Type B pancreatic cell (in vitro differentiated cells): ENCODE measurements at regions not wholly inside any gene's neighbourhood (a gene's known extent, or its start where the extent isn't known, plus 50 kb on each side); places are given as distances from the start of the nearest gene placed in this dataset.

ENCODE experiments used
- DNase-seq: peaks from one replicate; pipeline ENCODE4 v3.0.0; 2021; ENCODE audit warnings: mixed read lengths; ENCODE audit not compliant: unreplicated experiment; ENCODE audit errors: extremely low spot score
- H3K27ac Mint-ChIP-seq: 2 replicates; pipeline ENCODE4 v1.8.0; 2021; ENCODE audit warnings: mild to moderate bottlenecking, mixed read lengths
- H3K27me3 Mint-ChIP-seq: 2 replicates; pipeline ENCODE4 v1.8.0; 2021; ENCODE audit warnings: mixed read lengths
- H3K36me3 Mint-ChIP-seq: 2 replicates; pipeline ENCODE4 v1.8.0; 2021; ENCODE audit warnings: mixed read lengths
- H3K4me1 Mint-ChIP-seq: one replicate; pipeline ENCODE4 v1.8.0; 2021; ENCODE audit warnings: mixed read lengths; ENCODE audit not compliant: unreplicated experiment
- H3K4me3 Mint-ChIP-seq: 2 replicates; pipeline ENCODE4 v1.8.0; 2021; ENCODE audit warnings: mild to moderate bottlenecking, mixed read lengths
- H3K9me3 Mint-ChIP-seq: 2 replicates; pipeline ENCODE4 v1.8.0; 2021; ENCODE audit warnings: mixed read lengths
- CTCF ChIP-seq: fragments of 200-600 bp; sonication (generic); conservative IDR thresholded peaks from 2 replicates; pipeline ENCODE4 v1.5.0; 2021; ENCODE audit warnings: antibody characterized with exemption, mild to moderate bottlenecking

GRCh38 chr6:85135376-85136094 lies 314.3 kb upstream of the NT5E start:
- TF ChIP-seq CTCF, result no peak
- Mint-ChIP-seq H3K4me3 (no peak overlapping the region), H3K4me1 (no peaks in the 10 kb centered on the region), H3K36me3 (no peaks in the 10 kb centered on the region), H3K27me3 (peaks cover 13% of the 10 kb centered on the region), H3K27ac (no peak overlapping the region), H3K9me3 (no peaks in the 10 kb centered on the region)
- DNase-seq, result no peak

- DNase-seq, result no peak
- Mint-ChIP-seq H3K4me1 (no peaks in the 10 kb centered on the region), H3K9me3 (no peaks in the 10 kb centered on the region), H3K4me3 (no peak overlapping the region), H3K36me3 (no peaks in the 10 kb centered on the region), H3K27me3 (peaks cover 7% of the 10 kb centered on the region), H3K27ac (no peak overlapping the region)
- no peak for TF ChIP-seq CTCF
Observed at GRCh38 chr6:85134172-85134571, 315.7 kb upstream of the NT5E start.

- Mint-ChIP-seq H3K4me1 (no peaks in the 10 kb centered on the region), H3K27ac (no peak overlapping the region), H3K27me3 (peaks cover 3% of the 10 kb centered on the region), H3K9me3 (no peaks in the 10 kb centered on the region), H3K36me3 (no peaks in the 10 kb centered on the region), H3K4me3 (no peak overlapping the region)
- DNase-seq, result no peak
- TF ChIP-seq CTCF, result no peak
Observed at GRCh38 chr6:85132091-85132490, 317.8 kb upstream of the NT5E start.

GRCh38 chr6:85130743-85131142 lies 319.1 kb upstream of the NT5E start:
- Mint-ChIP-seq H3K36me3 (no peaks in the 10 kb centered on the region), H3K27ac (no peak overlapping the region), H3K27me3 (peaks cover 6% of the 10 kb centered on the region), H3K4me3 (no peak overlapping the region), H3K9me3 (no peaks in the 10 kb centered on the region), H3K4me1 (no peaks in the 10 kb centered on the region)
- TF ChIP-seq CTCF, result no peak
- no peak for DNase-seq

GRCh38 chr6:85129881-85130280 lies 320.0 kb upstream of the NT5E start:
- Mint-ChIP-seq H3K36me3 (no peaks in the 10 kb centered on the region), H3K4me1 (no peaks in the 10 kb centered on the region), H3K4me3 (no peak overlapping the region), H3K27me3 (peaks cover 3% of the 10 kb centered on the region), H3K27ac (no peak overlapping the region), H3K9me3 (no peaks in the 10 kb centered on the region)
- no peak for DNase-seq
- TF ChIP-seq CTCF, result no peak
